B cell (primary cell): ENCODE measurements at regions not wholly inside any gene's neighbourhood (a gene's known extent, or its start where the extent isn't known, plus 50 kb on each side); places are given as distances from the start of the nearest gene placed in this dataset.

Experiments
- EZH2 ChIP-seq: IDR thresholded peaks from 2 replicates; pipeline ENCODE4 v1.6.1; 2012; ENCODE audit warnings: borderline replicate concordance, low read depth, mild to moderate bottlenecking, moderate library complexity, low read length; ENCODE audit not compliant: insufficient read depth, poor library complexity, severe bottlenecking
- TF ChIP-seq, protein P1 (sequence below): fragments of 200-600 bp; IDR thresholded peaks from one replicate; pipeline ENCODE4 v1.8.0; 2022; ENCODE audit warnings: antibody characterized with exemption, mild to moderate bottlenecking

DNA sequence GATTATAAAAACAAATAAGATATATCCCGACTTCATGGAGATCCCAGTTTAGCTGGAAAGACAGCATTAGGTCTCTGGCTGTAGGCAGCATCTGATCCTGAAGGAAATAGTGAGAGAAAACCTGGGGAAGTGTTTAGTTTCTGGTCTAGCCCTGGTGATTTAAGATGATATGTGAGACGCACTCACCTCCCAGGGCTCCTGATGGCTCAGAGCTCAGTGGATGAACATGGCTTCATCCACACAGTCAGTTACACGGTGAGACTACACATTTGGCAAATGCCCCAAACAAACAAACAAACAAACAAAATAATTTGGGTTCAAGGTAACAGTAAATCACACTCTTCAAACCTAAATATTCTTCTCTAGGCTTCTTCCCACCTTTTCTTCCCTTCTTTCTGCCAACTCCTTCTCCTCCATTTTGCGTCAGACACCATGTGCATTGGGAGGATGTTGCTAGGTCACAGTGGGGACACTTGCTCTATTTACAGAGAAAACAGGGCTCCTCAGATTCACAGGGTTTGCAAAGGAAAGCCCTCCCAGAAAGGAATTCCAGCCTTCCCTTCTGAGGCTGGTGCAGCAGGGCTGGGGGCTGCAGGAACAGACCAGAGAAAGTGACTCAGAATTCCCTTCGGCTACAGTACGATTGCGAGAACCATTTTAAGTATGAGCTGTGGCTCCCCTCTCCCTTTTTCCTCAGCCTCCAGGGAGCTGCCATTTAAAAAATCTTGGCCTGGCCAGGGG is 59.6 kb upstream of the SALL4 start:
- TF ChIP-seq, protein P1, sequence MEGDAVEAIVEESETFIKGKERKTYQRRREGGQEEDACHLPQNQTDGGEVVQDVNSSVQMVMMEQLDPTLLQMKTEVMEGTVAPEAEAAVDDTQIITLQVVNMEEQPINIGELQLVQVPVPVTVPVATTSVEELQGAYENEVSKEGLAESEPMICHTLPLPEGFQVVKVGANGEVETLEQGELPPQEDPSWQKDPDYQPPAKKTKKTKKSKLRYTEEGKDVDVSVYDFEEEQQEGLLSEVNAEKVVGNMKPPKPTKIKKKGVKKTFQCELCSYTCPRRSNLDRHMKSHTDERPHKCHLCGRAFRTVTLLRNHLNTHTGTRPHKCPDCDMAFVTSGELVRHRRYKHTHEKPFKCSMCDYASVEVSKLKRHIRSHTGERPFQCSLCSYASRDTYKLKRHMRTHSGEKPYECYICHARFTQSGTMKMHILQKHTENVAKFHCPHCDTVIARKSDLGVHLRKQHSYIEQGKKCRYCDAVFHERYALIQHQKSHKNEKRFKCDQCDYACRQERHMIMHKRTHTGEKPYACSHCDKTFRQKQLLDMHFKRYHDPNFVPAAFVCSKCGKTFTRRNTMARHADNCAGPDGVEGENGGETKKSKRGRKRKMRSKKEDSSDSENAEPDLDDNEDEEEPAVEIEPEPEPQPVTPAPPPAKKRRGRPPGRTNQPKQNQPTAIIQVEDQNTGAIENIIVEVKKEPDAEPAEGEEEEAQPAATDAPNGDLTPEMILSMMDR, result no peak
- no peak for TF ChIP-seq EZH2
